ENCODE measurements at regions not wholly inside any gene's neighbourhood (a gene's known extent, or its start where the extent isn't known, plus 50 kb on each side); places are given as distances from the start of the nearest gene placed in this dataset.

DNA sequence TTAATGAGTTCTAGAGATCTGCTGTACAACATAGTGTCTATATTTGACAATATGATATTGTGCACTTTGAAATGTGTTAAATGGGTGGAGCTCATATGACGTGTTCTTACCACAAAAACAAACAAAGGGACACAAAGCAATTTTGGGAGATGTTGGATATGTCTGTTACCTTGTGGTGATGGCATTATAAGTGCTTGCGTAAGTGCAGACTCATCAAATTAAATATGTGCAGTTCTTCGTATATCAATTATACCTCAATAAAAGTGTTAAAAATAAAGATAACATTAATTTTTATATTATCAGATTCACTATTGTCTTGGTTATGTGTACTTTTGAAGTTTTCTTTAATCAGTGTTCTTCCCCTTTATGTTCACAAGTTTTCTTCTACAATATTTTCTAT lies 372.9 kb upstream of the COBL start:
- TF ChIP-seq CTCF (IDR thresholded peaks at IDR 0.05) (no peak), POLR2A (IDR thresholded peaks at IDR 0.05) (no peak)

Measured in body of pancreas (tissue), 4 donors.